Lung (tissue), 11 donors: ENCODE measurements at regions not wholly inside any gene's neighbourhood (a gene's known extent, or its start where the extent isn't known, plus 50 kb on each side); places are given as distances from the start of the nearest gene placed in this dataset.
A peak's percentile ranks its signal among the peaks of the same experiment; 100 is the strongest.

Experiments used
- ATAC-seq: fragments of 200-7000 bp; cut with Tn5 transposase; one replicate; pipeline ENCODE4 v1.9.1; 2020; ENCODE audit warnings: moderate number of reproducible peaks; ENCODE audit not compliant: insufficient read depth, low FRiP score
- DNase-seq, 3 donors: peaks; one replicate each; pipeline ENCODE4 v3.0.0-alpha.2; 2013 to 2017
- H3K27ac ChIP-seq, 2 donors: one replicate each; pipeline ENCODE4 v1.5.1; 2013; ENCODE audit warnings: mild to moderate bottlenecking in 2 of 2, moderate library complexity in 2 of 2, control low read depth in 1 of 2, inconsistent platforms in 1 of 2, low read depth in 1 of 2, low read length in 1 of 2
- H3K27me3 ChIP-seq, 3 donors: one replicate each; pipeline ENCODE4 v1.5.1; 2013; ENCODE audit warnings: low read length in 2 of 3; ENCODE audit not compliant: control insufficient read depth in 3 of 3, insufficient read depth in 3 of 3
- H3K36me3 ChIP-seq, 4 donors: one replicate each; pipeline ENCODE4 v1.5.1; 2013; ENCODE audit warnings: low read length in 4 of 4, mild to moderate bottlenecking in 1 of 4, moderate library complexity in 1 of 4; ENCODE audit not compliant: control insufficient read depth in 4 of 4, insufficient read depth in 4 of 4
- H3K4me1 ChIP-seq, 5 donors: one replicate each; pipeline ENCODE4 v1.5.1; 2013; ENCODE audit warnings: low read length in 5 of 5, mild to moderate bottlenecking in 2 of 5, moderate library complexity in 1 of 5; ENCODE audit not compliant: control insufficient read depth in 5 of 5, insufficient read depth in 5 of 5
- H3K4me3 ChIP-seq: one replicate; pipeline ENCODE4 v1.5.1; 2013; ENCODE audit warnings: mild to moderate bottlenecking, control low read depth, moderate library complexity
- H3K9ac ChIP-seq, 2 donors: one replicate each; pipeline ENCODE4 v1.5.1; 2013; ENCODE audit warnings: low read length in 2 of 2, control low read depth in 1 of 2; ENCODE audit not compliant: insufficient read depth in 1 of 2
- H3K9me3 ChIP-seq, 4 donors: one replicate each; pipeline ENCODE4 v1.5.1; 2013; ENCODE audit warnings: low read length in 3 of 4, mild to moderate bottlenecking in 1 of 4, moderate library complexity in 1 of 4; ENCODE audit not compliant: control insufficient read depth in 4 of 4, insufficient read depth in 3 of 4
- CTCF ChIP-seq: IDR thresholded peaks from 2 replicates; pipeline ENCODE4 v1.5.1; 2012; ENCODE audit warnings: mild to moderate bottlenecking; ENCODE audit errors: control extremely low read depth, extremely low read depth
- WGBS, 2 donors: extraction: QIAGEN DNeasy Blood & Tissue Kit; methylation state at CpG; one replicate each; pipeline ENCODE4 v1.1.7; 2013; 5-methylcytosine and 5-hydroxymethylcytosine counted together
- donor health status: control.
- donor health status: control.
- donor health status: Bipolar disorder and iron deficiency.
- donor health status: healthy.
- donor health status: DM: yes; HTN: yes; CAD: no.

GRCh38 chr13:47499358-47500150 lies 501.5 kb downstream of the SUCLA2 start:
- Histone ChIP-seq H3K9me3 (no peaks in the 10 kb centered on the region), H3K4me1 (no peaks in the 10 kb centered on the region), H3K27me3 (no peaks in the 10 kb centered on the region), H3K9ac (no peak overlapping the region), H3K4me3 (no peak overlapping the region), H3K36me3 (no peaks in the 10 kb centered on the region), H3K27ac (no peak overlapping the region)
- no peak for TF ChIP-seq CTCF
- no peak for DNase-seq
- 65 to 70% methylated on average over 7 of the region's 7 CpGs for WGBS, 2 donors
- ATAC-seq, result peak; percentile 74

- H3K4me1 ChIP-seq, result no peaks in the 10 kb centered on the region
- no peak overlapping the region for H3K27ac ChIP-seq
- WGBS, 2 donors, result 42 to 70% methylated on average over 3 of the region's 3 CpGs
- no peak for TF ChIP-seq CTCF
- DNase-seq (no peak), ATAC-seq (no peak)
- no peaks in the 10 kb centered on the region for H3K36me3 ChIP-seq
- H3K27me3 ChIP-seq, result no peaks in the 10 kb centered on the region
- H3K9me3 ChIP-seq, result no peaks in the 10 kb centered on the region
- no peak overlapping the region for H3K9ac ChIP-seq
- H3K4me3 ChIP-seq, result no peak overlapping the region
Measured at GRCh38 chr13:47484548-47484947, 516.5 kb downstream of the SUCLA2 start.

GRCh38 chr13:47481536-47481935 lies 519.5 kb downstream of the SUCLA2 start:
- no peak for ATAC-seq
- Histone ChIP-seq H3K27ac (no peak overlapping the region), H3K9ac (no peak overlapping the region), H3K4me1 (no peaks in the 10 kb centered on the region), H3K36me3 (no peaks in the 10 kb centered on the region), H3K27me3 (no peaks in the 10 kb centered on the region), H3K4me3 (no peak overlapping the region), H3K9me3 (no peaks in the 10 kb centered on the region)
- no peak for TF ChIP-seq CTCF
- no peak for DNase-seq

- 55% methylated on average over 3 of the region's 3 CpGs for WGBS, 2 donors
- no peak for DNase-seq
- Histone ChIP-seq H3K9me3 (no peaks in the 10 kb centered on the region), H3K4me1 (no peaks in the 10 kb centered on the region), H3K9ac (no peak overlapping the region), H3K27ac (no peak overlapping the region), H3K27me3 (no peaks in the 10 kb centered on the region), H3K4me3 (no peak overlapping the region), H3K36me3 (no peaks in the 10 kb centered on the region)
- TF ChIP-seq CTCF, result no peak
- no peak for ATAC-seq
Measured at GRCh38 chr13:47480951-47481350, 520.1 kb downstream of the SUCLA2 start.
